Erythroblast (primary cell): ENCODE measurements at regions not wholly inside any gene's neighbourhood (a gene's known extent, or its start where the extent isn't known, plus 50 kb on each side); places are given as distances from the start of the nearest gene placed in this dataset.

Experiments
- GATA1 ChIP-seq: IDR thresholded peaks from 2 replicates; pipeline ENCODE4 v1.6.1; 2011; ENCODE audit warnings: low read depth, mild to moderate bottlenecking, control low read depth, low read length, moderate library complexity
- POLR2A ChIP-seq: IDR thresholded peaks from 2 replicates; pipeline ENCODE4 v1.6.1; 2011; ENCODE audit warnings: mild to moderate bottlenecking, low read length

GRCh38 chr3:96183871-96184270, 630.5 kb upstream of the EPHA6 start:
- TF ChIP-seq POLR2A, result no peak
- TF ChIP-seq GATA1, result no peak
